Kidney (tissue), 13 donors: ENCODE measurements at regions not wholly inside any gene's neighbourhood (a gene's known extent, or its start where the extent isn't known, plus 50 kb on each side); places are given as distances from the start of the nearest gene placed in this dataset.

Experiments used
- DNase-seq, 5 donors: peaks; one replicate each; pipeline ENCODE4 v3.0.0-alpha.2; 2013 to 2020
- FAIRE-seq: peaks from 2 replicates; lab custom pipeline; 2012; peaks lifted over from hg19 to GRCh38; lab: Jason Lieb, UNC
- H3K27ac ChIP-seq, 2 donors: one replicate each; pipeline ENCODE4 v1.7.0; 2013; ENCODE audit warnings: low read depth in 2 of 2, low read length in 2 of 2, inconsistent platforms in 1 of 2
- H3K27me3 ChIP-seq: one replicate; pipeline ENCODE4 v1.7.1; 2013; ENCODE audit warnings: low read length, inconsistent platforms; ENCODE audit not compliant: control insufficient read depth, insufficient read depth
- H3K36me3 ChIP-seq, 3 donors: one replicate each; pipeline versions ENCODE4 v1.7.0 to v1.7.1; 2013; ENCODE audit warnings: low read length in 3 of 3, control low read depth in 1 of 3, inconsistent platforms in 1 of 3; ENCODE audit not compliant: insufficient read depth in 3 of 3, control insufficient read depth in 2 of 3
- H3K4me1 ChIP-seq, 3 donors: one replicate each; pipeline versions ENCODE4 v1.7.0 to v1.7.1; 2013; ENCODE audit warnings: low read length in 3 of 3, inconsistent platforms in 1 of 3, low read depth in 1 of 3; ENCODE audit not compliant: control insufficient read depth in 2 of 3, insufficient read depth in 2 of 3
- H3K4me3 ChIP-seq, 3 donors: one replicate each; pipeline versions ENCODE4 v1.7.0 to v1.8.1; 2013; ENCODE audit warnings: low read length in 3 of 3, control low read depth in 1 of 3, inconsistent platforms in 1 of 3
- H3K9ac ChIP-seq, 3 donors: one replicate each; pipeline versions ENCODE4 v1.7.0 to v1.7.1; 2013; ENCODE audit warnings: low read length in 3 of 3, control low read depth in 1 of 3, inconsistent platforms in 1 of 3
- H3K9me3 ChIP-seq, 3 donors: one replicate each; pipeline versions ENCODE4 v1.7.0 to v1.7.1; 2013; ENCODE audit warnings: low read length in 3 of 3, control low read depth in 1 of 3, inconsistent platforms in 1 of 3; ENCODE audit not compliant: control insufficient read depth in 2 of 3, insufficient read depth in 1 of 3
- intact Hi-C: fragments of 100-400 bp; cut with DNase I; formaldehyde crosslinking; loops from one replicate; pipeline ENCODE4 v1.11.1; 2022
- TF ChIP-seq, protein P1 (sequence below): IDR thresholded peaks from 3 replicates; pipeline ENCODE4 v1.5.1; 2012; ENCODE audit warnings: mild to moderate bottlenecking, moderate library complexity, borderline replicate concordance; ENCODE audit not compliant: insufficient read depth; ENCODE audit errors: extremely low read depth
- donor health status: control.
- donor health status: control.
- donor health status: control.
- donor health status: control.
- donor health status: control.
- donor health status: DM: yes; HTN: yes; CAD: no.
- donor health status: Normal renal cell carcinoma (clear cell type).

- intact Hi-C loops = no loop called here
These were observed 56.0 kb upstream of the HEY2 start for GRCh38 chr6:125693480-125693879.

GRCh38 chr6:125699591-125699990, 49.8 kb upstream of the HEY2 start:
- DNase-seq (peak in 1 of 5 donors; percentile 9), FAIRE-seq (no peak)
- Histone ChIP-seq H3K36me3 (no peaks in the 10 kb centered on the region), H3K9ac (no peak overlapping the region), H3K4me1 (peaks cover 0 to 11% (median 3%) of the 10 kb centered on the region in 3 donors), H3K27me3 (no peaks in the 10 kb centered on the region), H3K4me3 (no peak overlapping the region), H3K9me3 (no peaks in the 10 kb centered on the region), H3K27ac (no peak overlapping the region)
- TF ChIP-seq, protein P1, sequence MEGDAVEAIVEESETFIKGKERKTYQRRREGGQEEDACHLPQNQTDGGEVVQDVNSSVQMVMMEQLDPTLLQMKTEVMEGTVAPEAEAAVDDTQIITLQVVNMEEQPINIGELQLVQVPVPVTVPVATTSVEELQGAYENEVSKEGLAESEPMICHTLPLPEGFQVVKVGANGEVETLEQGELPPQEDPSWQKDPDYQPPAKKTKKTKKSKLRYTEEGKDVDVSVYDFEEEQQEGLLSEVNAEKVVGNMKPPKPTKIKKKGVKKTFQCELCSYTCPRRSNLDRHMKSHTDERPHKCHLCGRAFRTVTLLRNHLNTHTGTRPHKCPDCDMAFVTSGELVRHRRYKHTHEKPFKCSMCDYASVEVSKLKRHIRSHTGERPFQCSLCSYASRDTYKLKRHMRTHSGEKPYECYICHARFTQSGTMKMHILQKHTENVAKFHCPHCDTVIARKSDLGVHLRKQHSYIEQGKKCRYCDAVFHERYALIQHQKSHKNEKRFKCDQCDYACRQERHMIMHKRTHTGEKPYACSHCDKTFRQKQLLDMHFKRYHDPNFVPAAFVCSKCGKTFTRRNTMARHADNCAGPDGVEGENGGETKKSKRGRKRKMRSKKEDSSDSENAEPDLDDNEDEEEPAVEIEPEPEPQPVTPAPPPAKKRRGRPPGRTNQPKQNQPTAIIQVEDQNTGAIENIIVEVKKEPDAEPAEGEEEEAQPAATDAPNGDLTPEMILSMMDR = no peak
- intact Hi-C loops = no loop called here

More at GRCh38 chr6:125693480-125693879, 56.0 kb upstream of the HEY2 start:
- no peak overlapping the region for H3K4me3 ChIP-seq
- no peak overlapping the region for H3K9ac ChIP-seq
- no peaks in the 10 kb centered on the region for H3K27me3 ChIP-seq
- no peak for DNase-seq
- no peaks in the 10 kb centered on the region for H3K36me3 ChIP-seq
- TF ChIP-seq, protein P1 = no peak
- no peak overlapping the region for H3K27ac ChIP-seq
- FAIRE-seq = no peak
- peaks cover 0 to 3% (median 0%) of the 10 kb centered on the region in 3 donors for H3K9me3 ChIP-seq
- H3K4me1 ChIP-seq = no peaks in the 10 kb centered on the region
